IPS-NIHi11 (cell line): ENCODE measurements at regions not wholly inside any gene's neighbourhood (a gene's known extent, or its start where the extent isn't known, plus 50 kb on each side); places are given as distances from the start of the nearest gene placed in this dataset.
"Not testable (repeated sequence)": the region's sequence is repeated elsewhere in the genome, so short reads cannot be mapped to it uniquely, and the experiment has no call there.

ENCODE experiments used
- DNase-seq: peaks from one replicate; pipeline ENCODE4 v3.0.0; 2012; ENCODE audit warnings: mixed read lengths, low spot score

DNA sequence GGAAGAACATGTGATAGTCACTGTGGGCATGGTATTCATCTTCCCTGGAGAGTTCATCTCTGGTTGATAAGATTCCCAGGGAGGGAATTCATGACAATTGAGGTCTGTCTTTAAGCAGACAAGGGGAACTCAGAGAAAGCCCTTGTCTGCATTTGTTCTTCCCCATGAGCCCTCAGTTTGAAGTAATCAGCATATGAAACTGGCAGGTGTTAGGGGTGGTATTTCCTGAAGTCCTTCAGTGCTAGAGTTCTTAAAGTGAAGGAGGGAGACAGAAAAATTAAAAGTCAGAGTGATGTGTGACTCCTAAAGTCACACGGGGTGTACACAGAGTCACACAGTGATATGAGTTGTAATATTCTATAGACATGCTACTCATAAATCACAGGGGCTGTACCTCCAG is 60.6 kb upstream of the SYK start:
- no peak for DNase-seq

DNA sequence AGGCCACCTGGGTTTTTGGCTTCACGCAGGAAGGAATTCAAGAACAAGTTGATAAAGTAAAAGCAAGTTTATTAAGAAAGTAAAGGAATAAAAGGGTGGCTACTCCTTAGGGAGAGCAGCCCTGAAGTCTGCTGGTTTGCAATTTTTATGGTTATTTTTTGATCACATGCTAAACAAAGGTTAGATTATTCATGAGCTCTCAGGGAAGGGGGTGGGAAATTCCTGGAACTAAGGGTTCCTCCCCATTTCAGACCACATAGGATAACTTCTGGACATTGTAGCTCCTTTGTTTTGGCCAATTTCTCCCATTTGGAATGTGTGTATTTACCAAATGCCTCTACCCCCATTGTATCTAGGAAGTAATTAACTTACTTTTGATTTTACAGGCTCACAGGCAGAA is 63.9 kb upstream of the SYK start:
- DNase-seq: no peak

DNA sequence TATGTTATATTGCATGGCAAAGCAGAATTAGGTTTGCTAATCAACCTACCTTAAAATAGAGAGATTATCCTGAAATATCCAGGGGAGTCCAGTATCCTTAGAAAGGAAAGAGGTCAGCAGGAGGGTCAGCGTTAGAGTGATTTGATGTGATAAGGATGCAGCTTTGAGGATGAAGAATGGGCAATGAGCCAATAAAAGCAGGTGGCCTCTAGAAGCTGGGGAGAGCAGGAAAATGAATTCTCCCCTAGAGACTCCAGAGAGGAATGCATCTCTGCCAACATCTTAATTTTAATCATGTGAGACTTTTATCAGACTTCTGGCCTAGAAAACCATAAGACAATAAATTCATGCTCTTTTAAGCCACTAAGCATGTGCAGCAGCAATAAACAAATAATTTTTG is 65.7 kb upstream of the SYK start:
- DNase-seq: no peak

DNA sequence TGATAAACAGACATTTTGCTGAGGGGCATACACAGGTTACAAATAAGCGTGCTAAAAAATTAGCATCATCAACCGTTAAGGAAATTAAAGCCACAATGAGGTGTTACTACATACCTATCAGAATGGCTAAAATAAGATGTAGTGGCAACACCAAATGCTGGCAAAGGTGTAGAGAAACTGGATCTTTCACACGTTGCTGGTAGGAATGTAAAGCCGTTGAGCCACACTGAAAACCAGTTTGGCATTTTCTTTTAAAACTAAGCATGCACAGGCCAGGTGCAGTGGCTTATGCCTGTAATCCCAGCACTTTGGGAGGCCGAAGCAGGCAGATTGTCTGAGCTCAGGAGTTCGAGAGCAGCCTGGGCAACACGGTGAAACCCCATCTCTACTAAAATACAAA is 67.0 kb upstream of the SYK start:
- no peak for DNase-seq

DNA sequence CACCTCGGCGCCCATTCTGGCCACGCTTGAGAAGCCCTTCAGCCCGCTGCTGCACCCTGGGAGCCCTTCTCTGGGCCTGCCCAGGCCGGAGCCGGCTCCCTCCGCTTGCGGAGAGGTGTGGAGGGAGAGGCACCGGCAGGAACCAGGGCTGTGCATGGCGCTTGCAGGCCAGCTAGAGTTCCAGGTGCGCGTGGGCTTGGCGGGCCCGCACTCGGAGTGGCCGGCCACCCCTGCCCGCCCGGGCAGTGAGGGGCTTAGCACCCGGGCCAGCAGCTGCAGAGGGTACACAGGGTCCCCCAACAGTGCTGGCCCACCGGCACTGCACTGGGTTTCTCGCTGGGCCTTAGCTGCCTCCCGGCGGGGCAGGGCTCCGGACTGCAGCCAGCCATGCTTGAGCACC is 72.3 kb upstream of the SYK start:
- DNase-seq: no peak

DNA sequence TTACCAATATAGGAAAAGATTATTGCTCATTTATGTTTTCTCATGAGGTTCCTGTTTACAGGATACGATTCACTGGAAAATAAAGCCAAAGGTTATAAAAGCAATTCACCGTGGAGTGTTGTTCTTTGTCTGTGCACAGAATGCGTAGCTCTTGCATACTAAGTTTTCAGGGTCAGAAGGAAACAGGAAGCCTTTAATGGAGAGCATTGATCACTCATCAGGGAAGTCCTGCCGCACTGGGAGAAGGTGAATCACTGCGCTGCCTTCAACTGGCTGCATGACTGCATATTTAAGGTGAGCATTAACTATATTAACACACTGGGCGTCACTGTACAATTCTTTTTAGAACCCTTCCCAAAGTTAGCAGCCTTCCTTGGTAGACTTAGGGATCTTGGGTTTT is 74.1 kb upstream of the SYK start:
- no peak for DNase-seq

DNA sequence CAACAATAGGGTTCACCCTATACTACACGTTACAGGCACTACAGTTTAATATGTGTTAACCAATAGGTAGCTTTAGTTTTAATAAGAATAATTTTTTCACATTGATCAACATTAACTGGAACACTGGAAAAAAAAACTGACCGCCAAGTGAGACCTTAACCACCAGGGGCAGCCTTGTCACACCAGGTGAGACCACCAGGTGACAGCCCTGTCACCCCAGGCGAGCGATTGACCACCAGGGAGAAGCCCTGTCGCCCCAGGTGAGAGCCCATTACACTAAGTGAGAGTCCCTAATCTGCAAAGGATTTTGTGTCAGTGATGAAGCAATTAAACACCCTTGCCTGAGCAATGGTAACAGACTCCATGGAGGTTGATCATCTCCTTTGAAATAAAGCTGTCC is 75.4 kb upstream of the SYK start:
- peak; percentile 46 for DNase-seq

DNA sequence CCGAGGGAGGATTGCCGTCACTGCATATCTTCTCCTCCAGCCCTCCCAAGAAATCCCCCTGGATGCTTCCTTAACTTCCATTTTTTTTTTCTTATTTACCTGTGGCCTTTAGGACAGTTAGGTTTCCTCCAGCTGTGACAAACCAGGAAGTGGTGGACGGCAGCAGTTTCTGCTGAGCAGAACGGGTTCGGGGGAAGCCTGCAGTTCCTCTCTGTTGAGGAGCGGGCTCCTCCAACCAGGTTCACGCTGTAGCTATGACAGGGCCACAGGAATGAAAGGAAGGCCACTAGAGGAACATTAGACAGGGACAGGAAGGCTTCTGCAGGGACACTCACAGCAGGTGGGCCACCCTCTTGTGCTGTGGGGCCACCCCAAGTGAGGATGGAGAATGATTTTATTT is 76.7 kb upstream of the SYK start:
- no peak for DNase-seq

DNA sequence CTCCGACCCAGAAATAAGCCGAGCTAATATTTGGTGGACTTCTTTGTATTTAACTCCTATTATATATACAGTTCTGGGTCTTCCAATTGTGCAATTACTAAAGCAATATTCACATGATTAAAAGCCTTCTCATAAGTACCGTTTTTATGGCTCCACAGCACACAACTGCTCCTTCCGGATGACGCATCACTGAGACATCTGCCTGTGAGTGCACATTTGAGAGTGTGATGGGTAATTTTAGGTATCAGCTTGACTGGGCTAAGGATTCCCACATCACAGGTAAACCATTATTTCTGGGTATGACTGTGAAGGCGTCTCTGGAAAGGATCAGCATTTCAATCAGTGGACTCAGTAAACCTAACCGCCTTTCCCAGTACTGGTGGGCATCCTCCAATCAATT is 77.5 kb upstream of the SYK start:
- DNase-seq: no peak

DNA sequence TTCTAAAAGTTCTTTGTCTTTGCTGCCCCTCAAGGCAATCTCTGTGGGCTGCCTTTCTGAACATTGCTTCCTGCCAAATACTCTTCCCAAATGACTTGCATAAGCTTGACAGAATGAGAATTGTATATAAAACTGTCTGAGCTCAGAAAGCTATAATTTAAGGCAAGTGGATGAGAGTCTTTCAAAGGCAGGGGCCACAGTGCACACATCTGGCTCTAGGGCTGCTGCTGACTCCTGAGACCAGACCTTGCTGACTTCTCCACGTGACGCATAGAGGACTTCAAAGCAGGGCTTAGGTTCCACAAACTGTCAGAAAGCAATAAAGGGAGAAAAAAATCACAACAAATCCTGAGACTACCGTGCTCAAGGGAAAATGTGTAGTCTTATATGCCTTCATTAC is 79.4 kb upstream of the DIRAS2 start:
- no peak for DNase-seq

DNA sequence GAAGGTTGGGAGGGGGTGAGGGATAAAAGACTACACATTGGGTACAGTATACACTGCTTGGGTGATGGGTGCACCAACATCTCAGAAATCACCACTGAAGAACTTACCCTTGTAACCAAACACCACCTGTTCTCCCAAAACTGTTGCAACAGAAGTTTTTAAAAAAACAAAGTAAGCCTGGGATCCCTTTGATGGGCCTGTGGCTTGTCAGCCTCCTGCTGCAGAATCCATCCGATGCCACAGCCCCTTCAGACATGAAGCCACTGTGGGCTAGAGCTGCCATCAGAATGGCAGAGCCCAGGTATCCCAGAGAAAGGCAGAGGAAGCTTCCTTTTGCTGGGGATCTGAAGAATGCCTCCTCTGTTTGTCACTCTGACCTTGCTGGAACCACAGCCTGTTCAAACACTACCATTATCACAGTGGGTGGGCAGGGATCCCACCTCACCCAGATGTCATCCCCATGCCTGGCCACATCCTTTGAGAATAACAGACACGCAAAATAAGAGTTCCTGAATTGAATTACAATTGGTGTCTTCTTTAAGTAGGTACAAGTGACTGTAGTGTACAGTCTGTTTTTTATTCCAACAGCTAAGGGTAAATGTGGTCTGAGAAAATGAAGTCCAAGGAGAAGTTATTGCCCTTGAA is 78.1 kb upstream of the DIRAS2 start:
- no peak for DNase-seq

DNA sequence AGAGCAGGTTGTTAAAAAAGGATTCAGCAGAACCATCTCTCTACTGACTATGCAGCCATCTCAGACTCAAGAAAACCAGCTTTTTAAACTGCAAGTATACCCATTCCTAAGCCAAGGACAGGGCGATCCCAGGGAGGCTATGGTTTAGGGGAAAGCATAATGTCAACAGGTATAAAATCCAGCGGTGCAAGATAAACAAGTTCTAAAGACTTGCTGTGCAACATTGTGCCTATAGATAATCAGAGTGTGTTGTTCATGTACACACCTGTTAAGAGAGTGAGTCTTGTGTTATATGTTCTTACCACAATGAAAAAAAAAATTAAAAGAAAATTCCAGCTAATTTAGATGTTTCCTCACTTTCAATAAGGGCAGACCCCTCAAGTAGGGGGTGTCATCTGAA is 63.6 kb upstream of the DIRAS2 start:
- no peak for DNase-seq

DNA sequence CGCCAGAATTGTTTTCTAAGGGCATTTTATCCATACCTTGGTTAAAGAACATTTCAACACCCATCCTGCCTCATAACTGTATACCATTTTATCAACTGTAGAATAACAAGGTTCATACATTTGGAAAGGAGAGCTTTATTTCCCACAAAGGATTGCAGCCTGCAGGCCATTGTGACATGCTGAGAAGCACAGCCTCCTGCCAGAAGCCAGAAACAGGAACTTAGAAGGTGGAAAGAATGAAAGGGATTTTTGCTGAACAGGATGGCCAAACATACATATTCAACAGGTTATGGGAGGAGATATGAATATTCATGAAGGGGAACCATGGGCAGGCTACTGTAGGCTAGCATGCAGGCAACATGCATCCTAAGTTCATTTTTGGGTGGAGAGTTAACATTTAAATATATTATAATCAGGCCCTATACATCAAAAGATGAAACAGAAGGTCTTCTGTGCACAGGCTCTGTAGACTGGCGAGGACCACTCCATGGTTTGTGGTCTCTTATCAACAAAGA is 59.9 kb upstream of the DIRAS2 start:
- DNase-seq: no peak

DNA sequence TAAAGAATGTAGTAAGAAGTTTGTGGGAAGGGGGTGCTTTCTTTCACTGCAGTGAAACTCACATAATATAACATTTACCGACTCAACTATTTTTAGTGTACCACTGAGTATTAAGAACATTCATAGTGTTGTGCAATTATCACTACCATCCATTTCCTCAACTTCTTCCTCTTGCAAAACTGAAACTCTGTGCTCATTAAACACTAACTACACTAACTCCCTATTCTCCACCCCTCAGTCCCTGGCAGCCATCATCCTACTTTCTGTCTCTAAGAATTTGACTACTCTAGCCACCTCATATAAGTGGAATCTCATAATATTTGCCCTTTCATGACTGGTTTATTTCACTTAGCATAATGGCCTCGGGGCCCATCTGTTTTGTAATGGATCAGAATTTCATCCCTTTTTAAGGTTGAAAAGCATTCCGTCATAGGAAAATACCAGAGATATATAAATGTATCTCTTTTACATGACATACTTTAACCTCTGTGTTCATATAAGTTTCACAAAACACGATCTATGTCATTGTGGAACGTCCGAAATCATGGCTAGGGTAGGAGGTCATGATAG is 56.3 kb upstream of the DIRAS2 start:
- no peak for DNase-seq

DNA sequence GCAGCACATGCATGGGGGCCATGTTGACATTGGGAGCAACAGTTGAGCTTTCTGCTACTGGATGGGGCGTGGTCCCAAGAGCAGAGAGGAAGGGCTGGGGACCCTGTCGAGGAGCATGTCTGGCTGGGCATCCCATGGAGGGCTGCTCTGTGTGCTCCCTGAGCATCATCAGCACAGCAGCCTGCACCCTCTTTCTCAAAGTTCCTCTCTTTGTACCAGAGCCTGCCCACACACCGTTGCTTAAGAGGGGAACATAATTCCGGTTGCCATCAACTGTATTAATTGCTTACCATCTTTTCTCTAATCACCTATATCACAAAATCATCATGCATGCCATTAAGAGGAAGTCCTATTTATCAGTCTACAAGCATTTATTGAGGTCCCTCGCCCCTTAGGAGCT is 55.2 kb upstream of the DIRAS2 start:
- no peak for DNase-seq

DNA sequence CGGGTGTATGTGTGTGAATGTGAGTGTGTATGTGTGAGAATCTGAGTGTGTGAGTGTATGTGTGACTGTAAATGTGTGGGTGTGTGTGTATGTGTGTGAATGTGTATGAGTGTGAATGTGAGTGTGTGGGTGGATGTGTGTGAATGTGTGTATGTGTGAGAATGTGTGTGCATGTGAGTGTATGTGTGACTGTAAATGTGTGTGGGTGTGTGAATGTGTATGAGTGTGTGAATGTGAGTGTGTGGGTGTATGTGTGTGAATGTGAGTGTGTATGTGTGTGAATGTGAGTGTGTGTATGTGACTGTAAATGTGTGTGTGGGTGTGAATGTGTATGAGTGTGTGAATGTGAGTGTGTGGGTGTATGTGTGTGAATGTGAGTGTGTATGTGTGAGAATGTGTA is 51.6 kb upstream of the DIRAS2 start:
- not testable (repeated sequence) for DNase-seq
